DOHH2 (cell line): ENCODE measurements at regions not wholly inside any gene's neighbourhood (a gene's known extent, or its start where the extent isn't known, plus 50 kb on each side); places are given as distances from the start of the nearest gene placed in this dataset.
"Not testable (repeated sequence)": the region's sequence is repeated elsewhere in the genome, so short reads cannot be mapped to it uniquely, and the experiment has no call there.

Source experiments
- H3F3A ChIP-seq: fragments of 200-600 bp; sonication (generic), shearing (Covaris generic); 2 replicates; pipeline ENCODE4 v1.6.0; 2016; ENCODE audit warnings: antibody characterized with exemption, mild to moderate bottlenecking; ENCODE audit not compliant: control insufficient read depth, insufficient read depth
- H3K27ac ChIP-seq: fragments of 200-600 bp; sonication (generic); 2 replicates; pipeline ENCODE4 v1.5.1; 2014; ENCODE audit warnings: low read depth, mild to moderate bottlenecking, low read length, moderate library complexity
- H3K27me3 ChIP-seq: fragments of 200-600 bp; sonication (generic); 2 replicates; pipeline ENCODE4 v1.6.1; 2014; ENCODE audit warnings: mild to moderate bottlenecking, low read length, mixed read lengths; ENCODE audit not compliant: control insufficient read depth
- H3K36me3 ChIP-seq: fragments of 200-600 bp; sonication (generic); 2 replicates; pipeline ENCODE4 v1.6.1; 2014; ENCODE audit warnings: mild to moderate bottlenecking, low read length, moderate library complexity, mixed read lengths; ENCODE audit not compliant: control insufficient read depth
- H3K4me1 ChIP-seq: fragments of 200-600 bp; sonication (generic); 2 replicates; pipeline ENCODE4 v1.6.1; 2014; ENCODE audit warnings: mild to moderate bottlenecking, low read length, mixed read lengths; ENCODE audit not compliant: control insufficient read depth
- H3K4me2 ChIP-seq: fragments of 200-600 bp; sonication (generic); 2 replicates; pipeline ENCODE4 v1.6.0; 2014; ENCODE audit warnings: mild to moderate bottlenecking, low read length, moderate library complexity
- H3K4me3 ChIP-seq: fragments of 200-600 bp; sonication (generic); 2 replicates; pipeline ENCODE4 v1.5.1; 2014; ENCODE audit warnings: mild to moderate bottlenecking, low read length, mixed read lengths
- H3K79me2 ChIP-seq: fragments of 200-600 bp; sonication (generic); 2 replicates; pipeline ENCODE4 v1.6.1; 2014; ENCODE audit warnings: mild to moderate bottlenecking, low read length, mixed read lengths; ENCODE audit not compliant: control insufficient read depth
- H3K9me2 ChIP-seq: fragments of 200-600 bp; sonication (generic); replicated peaks from 2 replicates; pipeline ENCODE4 v1.6.1; 2014; ENCODE audit warnings: mild to moderate bottlenecking, low read length, mixed read lengths; ENCODE audit not compliant: control insufficient read depth
- H3K9me3 ChIP-seq: fragments of 200-600 bp; sonication (generic); 2 replicates; pipeline ENCODE4 v1.6.1; 2014; ENCODE audit warnings: antibody characterized with exemption, low read length, mixed read lengths; ENCODE audit not compliant: control insufficient read depth, insufficient read depth
- H4K20me1 ChIP-seq: fragments of 200-600 bp; sonication (generic); 2 replicates; pipeline ENCODE4 v1.6.0; 2014; ENCODE audit warnings: low read depth, mild to moderate bottlenecking, antibody characterized with exemption, low read length, moderate library complexity; ENCODE audit not compliant: control insufficient read depth, insufficient read depth
- EZH2phosphoT487 ChIP-seq: fragments of 200-600 bp; sonication (generic); IDR thresholded peaks from 2 replicates; pipeline ENCODE4 v1.6.1; 2017; ENCODE audit warnings: borderline replicate concordance, mild to moderate bottlenecking, antibody characterized with exemption, low read length, moderate library complexity, mixed read lengths
- TF ChIP-seq, protein P1 (sequence below): fragments of 200-600 bp; sonication (generic); IDR thresholded peaks from one replicate; pipeline ENCODE4 v1.5.1; 2014; ENCODE audit warnings: antibody characterized with exemption, mild to moderate bottlenecking, low read depth, low read length; ENCODE audit not compliant: poor library complexity, severe bottlenecking

DNA sequence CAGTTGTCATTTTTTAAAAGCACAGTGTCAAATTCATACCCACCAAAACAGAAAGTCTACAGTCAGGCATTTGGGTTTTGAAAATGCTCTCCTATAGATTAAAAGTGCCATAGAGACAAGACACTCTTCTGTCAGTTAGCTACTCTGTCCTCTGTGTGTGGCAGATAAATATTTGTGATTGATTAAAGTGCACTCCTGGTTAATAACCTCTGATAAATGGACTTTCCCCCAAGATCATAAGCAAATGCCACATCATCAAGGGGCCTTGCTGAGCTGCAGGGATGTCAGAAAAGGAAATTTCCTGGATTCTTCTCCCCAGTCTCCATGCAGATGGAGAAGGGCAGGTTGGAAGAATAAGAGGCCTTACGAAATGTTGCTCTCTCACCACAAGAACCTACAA lies 1329.5 kb upstream of the TMEM132C start:
- H3K9me2 ChIP-seq: no peaks in the 10 kb centered on the region
- no peak overlapping the region for H3K4me3 ChIP-seq
- no peak overlapping the region for H3K4me2 ChIP-seq
- no peaks in the 10 kb centered on the region for H3K9me3 ChIP-seq
- no peaks in the 10 kb centered on the region for H3K27me3 ChIP-seq
- H3K79me2 ChIP-seq: no peaks in the 10 kb centered on the region
- no peak overlapping the region for H3K27ac ChIP-seq
- H3K4me1 ChIP-seq: no peaks in the 10 kb centered on the region
- H3K36me3 ChIP-seq: no peaks in the 10 kb centered on the region
- TF ChIP-seq EZH2phosphoT487: no peak
- TF ChIP-seq, protein P1, sequence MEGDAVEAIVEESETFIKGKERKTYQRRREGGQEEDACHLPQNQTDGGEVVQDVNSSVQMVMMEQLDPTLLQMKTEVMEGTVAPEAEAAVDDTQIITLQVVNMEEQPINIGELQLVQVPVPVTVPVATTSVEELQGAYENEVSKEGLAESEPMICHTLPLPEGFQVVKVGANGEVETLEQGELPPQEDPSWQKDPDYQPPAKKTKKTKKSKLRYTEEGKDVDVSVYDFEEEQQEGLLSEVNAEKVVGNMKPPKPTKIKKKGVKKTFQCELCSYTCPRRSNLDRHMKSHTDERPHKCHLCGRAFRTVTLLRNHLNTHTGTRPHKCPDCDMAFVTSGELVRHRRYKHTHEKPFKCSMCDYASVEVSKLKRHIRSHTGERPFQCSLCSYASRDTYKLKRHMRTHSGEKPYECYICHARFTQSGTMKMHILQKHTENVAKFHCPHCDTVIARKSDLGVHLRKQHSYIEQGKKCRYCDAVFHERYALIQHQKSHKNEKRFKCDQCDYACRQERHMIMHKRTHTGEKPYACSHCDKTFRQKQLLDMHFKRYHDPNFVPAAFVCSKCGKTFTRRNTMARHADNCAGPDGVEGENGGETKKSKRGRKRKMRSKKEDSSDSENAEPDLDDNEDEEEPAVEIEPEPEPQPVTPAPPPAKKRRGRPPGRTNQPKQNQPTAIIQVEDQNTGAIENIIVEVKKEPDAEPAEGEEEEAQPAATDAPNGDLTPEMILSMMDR: no peak
- H4K20me1 ChIP-seq: no peaks in the 10 kb centered on the region
- H3F3A ChIP-seq: no peaks in the 10 kb centered on the region

GRCh38 chr12:126944684-126945083 lies 1322.3 kb upstream of the TMEM132C start:
- H3F3A ChIP-seq: no peaks in the 10 kb centered on the region
- TF ChIP-seq, protein P1: no peak
- TF ChIP-seq EZH2phosphoT487: no peak
- H3K36me3 ChIP-seq: no peaks in the 10 kb centered on the region
- no peaks in the 10 kb centered on the region for H3K9me3 ChIP-seq
- H3K4me1 ChIP-seq: no peaks in the 10 kb centered on the region
- H3K27me3 ChIP-seq: no peaks in the 10 kb centered on the region
- H3K27ac ChIP-seq: no peak overlapping the region
- no peak overlapping the region for H3K4me3 ChIP-seq
- H4K20me1 ChIP-seq: no peaks in the 10 kb centered on the region
- H3K9me2 ChIP-seq: no peaks in the 10 kb centered on the region
- no peaks in the 10 kb centered on the region for H3K79me2 ChIP-seq
- H3K4me2 ChIP-seq: no peak overlapping the region

- H3K27ac ChIP-seq, H4K20me1 ChIP-seq, H3K4me3 ChIP-seq, H3K9me3 ChIP-seq, H3F3A ChIP-seq, H3K79me2 ChIP-seq, H3K4me2 ChIP-seq, H3K4me1 ChIP-seq, H3K27me3 ChIP-seq, H3K36me3 ChIP-seq, H3K9me2 ChIP-seq: not testable (repeated sequence)
These were observed 1320.0 kb upstream of the TMEM132C start for GRCh38 chr12:126946958-126947357.

DNA sequence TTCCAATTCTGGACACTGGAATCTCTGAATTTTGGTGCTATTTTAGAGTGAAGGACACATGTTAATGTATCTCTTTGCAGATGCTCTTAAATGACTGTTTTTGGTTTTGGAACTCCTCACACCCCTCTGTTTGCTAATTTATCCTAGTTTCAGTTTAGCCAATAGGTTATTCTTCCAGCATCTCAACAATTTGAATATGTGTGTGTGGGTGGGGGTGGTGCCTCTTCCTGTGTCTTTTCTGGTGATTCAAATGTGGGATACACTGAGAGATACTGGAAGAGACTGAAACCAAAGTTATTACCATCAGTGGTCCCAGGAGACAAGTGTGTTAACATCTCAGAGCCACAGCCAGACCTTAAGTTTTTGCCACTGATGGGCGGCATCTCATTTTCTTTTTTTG lies 1317.4 kb upstream of the TMEM132C start:
- no peak overlapping the region for H3K4me3 ChIP-seq
- H3K27ac ChIP-seq: no peak overlapping the region
- H3K79me2 ChIP-seq: no peaks in the 10 kb centered on the region
- H3K4me1 ChIP-seq: no peaks in the 10 kb centered on the region
- TF ChIP-seq, protein P1: no peak
- no peak for TF ChIP-seq EZH2phosphoT487
- no peaks in the 10 kb centered on the region; the same call in 1 of the 2 replicates for H3K9me3 ChIP-seq
- no peaks in the 10 kb centered on the region for H4K20me1 ChIP-seq
- H3K9me2 ChIP-seq: no peaks in the 10 kb centered on the region
- H3K4me2 ChIP-seq: no peak overlapping the region
- no peaks in the 10 kb centered on the region for H3K27me3 ChIP-seq
- no peaks in the 10 kb centered on the region for H3K36me3 ChIP-seq
- H3F3A ChIP-seq: no peaks in the 10 kb centered on the region
